Subcutaneous abdominal adipose tissue (tissue), 5 donors: ENCODE measurements at regions not wholly inside any gene's neighbourhood (a gene's known extent, or its start where the extent isn't known, plus 50 kb on each side); places are given as distances from the start of the nearest gene placed in this dataset.
"Not testable (repeated sequence)": the region's sequence is repeated elsewhere in the genome, so short reads cannot be mapped to it uniquely, and the experiment has no call there.

Source experiments
- H3K27ac ChIP-seq: one replicate; pipeline ENCODE4 v1.7.0; 2013; ENCODE audit warnings: low read depth, mild to moderate bottlenecking, inconsistent platforms, low read length, moderate library complexity
- H3K27me3 ChIP-seq, 5 donors: one replicate each; pipeline ENCODE4 v1.7.0; 2013; ENCODE audit warnings: low read length in 5 of 5, inconsistent platforms in 1 of 5; ENCODE audit not compliant: control insufficient read depth in 5 of 5, insufficient read depth in 4 of 5
- H3K36me3 ChIP-seq, 5 donors: one replicate each; pipeline ENCODE4 v1.7.0; 2013; ENCODE audit warnings: low read length in 5 of 5; ENCODE audit not compliant: control insufficient read depth in 5 of 5, insufficient read depth in 5 of 5
- H3K4me1 ChIP-seq, 5 donors: one replicate each; pipeline ENCODE4 v1.7.0; 2013; ENCODE audit warnings: low read length in 5 of 5, mild to moderate bottlenecking in 3 of 5, moderate library complexity in 1 of 5; ENCODE audit not compliant: control insufficient read depth in 5 of 5, insufficient read depth in 5 of 5
- H3K4me3 ChIP-seq, 5 donors: one replicate each; pipeline ENCODE4 v1.7.0; 2013; ENCODE audit warnings: low read length in 5 of 5, low read depth in 1 of 5
- H3K9ac ChIP-seq, 5 donors: one replicate each; pipeline ENCODE4 v1.7.0; 2013; ENCODE audit warnings: low read length in 5 of 5, mild to moderate bottlenecking in 4 of 5, moderate library complexity in 3 of 5
- H3K9me3 ChIP-seq, 5 donors: one replicate each; pipeline ENCODE4 v1.7.0; 2013; ENCODE audit warnings: low read length in 5 of 5; ENCODE audit not compliant: control insufficient read depth in 5 of 5
- donor health status: healthy.
- donor health status: healthy.
- donor health status: healthy.
- donor health status: healthy.
- donor health status: healthy.

DNA sequence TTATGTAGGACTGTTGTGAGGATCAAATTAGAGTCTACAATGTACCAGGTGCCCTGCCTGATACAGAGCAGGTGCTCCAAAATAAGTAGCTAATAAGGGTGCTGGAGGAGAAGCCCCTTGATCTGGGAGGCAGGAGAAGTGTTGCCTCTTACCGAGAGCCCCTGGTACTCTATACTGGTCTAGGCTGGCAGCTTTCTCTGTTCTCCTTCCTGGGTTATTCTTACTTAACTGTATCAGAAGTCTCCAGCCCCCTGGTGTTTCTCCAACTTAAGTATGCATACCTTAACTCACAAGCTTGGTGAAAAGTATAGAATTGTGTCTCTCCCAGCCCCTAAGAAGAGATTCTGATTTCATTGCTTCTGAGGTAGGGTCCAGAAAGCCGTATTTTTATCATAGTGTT lies 254.9 kb downstream of the LRIG3 start:
- no peaks in the 10 kb centered on the region for H3K9me3 ChIP-seq
- no peak overlapping the region for H3K4me3 ChIP-seq
- H3K4me1 ChIP-seq: no peaks in the 10 kb centered on the region
- H3K9ac ChIP-seq: no peak overlapping the region
- no peaks in the 10 kb centered on the region for H3K36me3 ChIP-seq
- H3K27me3 ChIP-seq: no peaks in the 10 kb centered on the region
- no peak overlapping the region for H3K27ac ChIP-seq

DNA sequence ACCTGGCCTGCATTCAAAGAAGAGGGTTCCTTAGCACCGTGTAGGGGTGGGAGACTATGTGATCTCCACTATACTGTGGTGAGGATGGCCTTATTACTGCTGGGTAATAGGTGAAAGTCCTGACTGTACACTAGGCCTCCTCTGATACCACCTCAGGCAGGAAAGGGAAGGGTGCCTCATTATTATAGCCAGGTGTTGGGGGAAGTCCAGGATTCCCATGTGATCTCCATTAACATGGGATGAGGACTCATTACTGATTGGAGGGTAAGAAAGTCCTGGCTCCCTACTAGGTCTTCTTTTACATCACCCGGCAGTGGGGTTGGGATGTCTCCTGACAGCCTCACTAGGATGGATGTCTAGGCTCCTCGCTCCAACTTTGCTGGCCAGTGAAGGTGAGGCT lies 252.1 kb downstream of the LRIG3 start:
- Histone ChIP-seq H3K4me3 (no peak overlapping the region), H3K4me1 (peaks cover 0 to 9% (median 0%) of the 10 kb centered on the region in 5 donors), H3K27ac (no peak overlapping the region), H3K9ac (no peak overlapping the region), H3K36me3 (no peaks in the 10 kb centered on the region), H3K27me3 (no peaks in the 10 kb centered on the region), H3K9me3 (no peaks in the 10 kb centered on the region)

DNA sequence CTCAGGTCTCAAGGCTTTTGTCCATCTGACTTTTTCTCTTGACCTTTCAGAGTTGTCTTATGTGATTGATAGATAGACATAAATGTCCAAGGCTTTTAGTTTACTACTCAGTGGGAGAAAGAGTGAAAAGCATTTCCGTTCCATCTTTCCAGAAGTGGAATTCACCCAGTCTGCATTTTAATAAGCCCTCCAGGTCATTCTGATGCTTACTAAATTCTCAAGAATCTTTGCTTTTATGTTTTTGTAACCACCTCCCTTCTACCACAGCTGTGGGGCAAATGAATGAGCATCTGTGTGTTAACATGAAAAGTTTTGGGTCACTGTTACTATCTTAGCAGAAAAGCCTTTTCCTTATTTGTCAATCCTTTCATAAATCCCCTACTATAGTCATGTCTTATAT lies 251.4 kb downstream of the LRIG3 start:
- Histone ChIP-seq H3K27me3 (no peaks in the 10 kb centered on the region), H3K27ac (no peak overlapping the region), H3K9ac (no peak overlapping the region), H3K4me1 (peaks cover 0 to 9% (median 0%) of the 10 kb centered on the region in 5 donors), H3K9me3 (no peaks in the 10 kb centered on the region), H3K36me3 (no peaks in the 10 kb centered on the region), H3K4me3 (no peak overlapping the region)

DNA sequence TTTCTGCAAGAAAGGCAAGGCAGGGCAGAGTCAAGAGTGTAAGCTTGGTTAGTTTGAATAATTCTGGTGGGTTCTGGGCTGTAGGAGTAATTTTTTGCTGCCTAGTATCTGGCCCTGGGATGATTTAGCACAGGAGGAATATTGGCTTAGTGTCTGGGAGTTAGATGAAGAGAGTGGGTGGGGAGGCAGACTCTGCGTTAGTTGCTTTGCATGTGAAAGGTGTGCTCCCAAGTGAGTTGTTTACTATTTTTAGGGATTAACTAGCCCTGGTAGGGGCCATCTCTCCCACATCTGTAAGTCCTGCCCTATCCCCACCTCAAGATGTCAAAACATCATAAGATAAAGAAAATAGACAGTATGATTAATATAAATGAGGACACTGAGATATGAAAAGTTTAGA lies 249.7 kb downstream of the LRIG3 start:
- peaks cover 0 to 9% (median 0%) of the 10 kb centered on the region in 5 donors for H3K4me1 ChIP-seq
- no peak overlapping the region for H3K9ac ChIP-seq
- no peak overlapping the region for H3K4me3 ChIP-seq
- H3K27me3 ChIP-seq: no peaks in the 10 kb centered on the region
- H3K9me3 ChIP-seq: no peaks in the 10 kb centered on the region
- no peak overlapping the region for H3K27ac ChIP-seq
- no peaks in the 10 kb centered on the region for H3K36me3 ChIP-seq

DNA sequence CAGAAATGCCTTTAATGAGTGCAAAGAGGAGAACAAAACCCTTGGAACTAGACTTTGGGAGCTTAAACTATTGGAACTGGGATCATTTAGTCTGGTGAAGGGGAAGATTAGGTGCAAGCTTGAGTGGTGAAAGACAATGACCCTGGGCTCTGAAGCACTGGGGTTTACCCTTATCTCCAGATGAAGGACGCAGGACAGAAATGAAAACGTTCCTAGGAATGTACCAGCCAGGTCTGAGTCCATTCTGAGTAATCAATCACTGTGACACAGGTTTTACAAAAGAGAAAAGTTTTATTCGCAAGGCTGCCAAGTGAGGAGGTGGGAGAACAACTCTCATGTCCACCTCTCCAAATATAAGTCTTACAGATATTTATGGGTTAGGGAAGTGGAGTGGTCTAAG lies 249.1 kb downstream of the LRIG3 start:
- Histone ChIP-seq H3K9ac (no peak overlapping the region), H3K27ac (no peak overlapping the region), H3K36me3 (no peaks in the 10 kb centered on the region), H3K27me3 (no peaks in the 10 kb centered on the region), H3K9me3 (no peaks in the 10 kb centered on the region), H3K4me1 (peaks cover 0 to 9% (median 0%) of the 10 kb centered on the region in 5 donors), H3K4me3 (no peak overlapping the region)

DNA sequence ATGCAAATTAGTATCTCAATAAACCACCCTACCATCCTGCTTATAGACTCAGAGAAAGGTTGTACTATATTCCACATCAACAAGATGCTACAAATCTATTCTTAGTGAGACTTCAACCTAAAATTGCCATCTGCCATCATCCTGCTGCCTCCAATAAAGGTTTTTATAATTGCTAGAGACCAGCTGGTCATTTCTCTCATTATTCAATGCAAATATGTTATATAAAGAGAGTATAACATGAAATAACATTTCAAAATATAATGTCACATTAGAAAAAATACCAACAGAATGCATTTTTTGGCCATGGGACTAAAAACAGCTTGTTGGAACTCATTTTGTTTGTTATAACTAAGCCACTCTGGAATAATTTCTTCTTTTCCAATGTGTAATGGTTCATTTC lies 247.3 kb downstream of the LRIG3 start:
- no peaks in the 10 kb centered on the region for H3K27me3 ChIP-seq
- no peak overlapping the region for H3K4me3 ChIP-seq
- no peak overlapping the region for H3K9ac ChIP-seq
- H3K4me1 ChIP-seq: peaks cover 0 to 9% (median 0%) of the 10 kb centered on the region in 5 donors
- H3K36me3 ChIP-seq: no peaks in the 10 kb centered on the region
- H3K9me3 ChIP-seq: peaks cover 0 to 1% (median under 1%) of the 10 kb centered on the region in 5 donors
- H3K27ac ChIP-seq: no peak overlapping the region

DNA sequence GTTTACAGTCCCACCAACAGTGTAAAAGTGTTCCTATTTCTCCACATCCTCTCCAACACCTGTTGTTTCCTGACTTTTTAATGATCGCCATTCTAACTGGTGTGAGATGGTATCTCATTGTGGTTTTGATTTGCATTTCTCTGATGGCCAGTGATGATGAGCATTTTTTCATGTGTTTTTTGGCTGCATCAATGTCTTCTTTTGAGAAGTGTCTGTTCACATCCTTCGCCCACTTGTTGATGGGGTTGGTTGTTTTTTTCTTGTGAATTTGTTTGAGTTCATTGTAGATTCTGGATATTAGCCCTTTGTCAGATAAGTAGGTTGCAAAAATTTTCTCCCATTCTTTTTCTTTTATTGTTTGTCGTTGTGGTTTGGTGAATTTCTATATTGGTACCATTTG lies 242.5 kb downstream of the LRIG3 start:
- Histone ChIP-seq H3K9me3 (peaks cover 3 to 22% (median 19%) of the 10 kb centered on the region in 5 donors), H3K4me1 (peaks cover 0 to 10% (median 3%) of the 10 kb centered on the region in 5 donors)
- H3K4me3 ChIP-seq, H3K9ac ChIP-seq, H3K27me3 ChIP-seq, H3K36me3 ChIP-seq, H3K27ac ChIP-seq: not testable (repeated sequence)

DNA sequence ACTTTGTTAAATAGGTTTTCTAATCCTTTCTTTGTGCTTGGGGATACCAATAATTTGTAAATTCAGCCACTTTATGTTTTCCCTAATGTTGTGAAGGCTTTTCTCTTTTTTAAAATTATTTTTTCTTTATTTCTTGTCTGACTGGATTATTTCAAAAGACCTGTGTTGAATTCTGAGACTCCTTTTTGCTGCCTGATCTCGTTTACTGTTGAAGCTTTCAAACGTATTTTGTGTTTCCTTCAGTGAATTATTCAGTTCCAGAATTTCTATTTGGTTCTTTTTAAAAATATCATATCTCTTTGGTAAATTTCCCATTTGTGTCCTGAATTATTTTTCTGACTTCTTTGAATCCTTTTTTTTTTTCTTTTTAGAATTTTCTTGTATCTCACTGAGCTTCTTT lies 241.6 kb downstream of the LRIG3 start:
- Histone ChIP-seq H3K27ac (no peak overlapping the region), H3K4me1 (peaks cover 0 to 10% (median 3%) of the 10 kb centered on the region in 5 donors), H3K4me3 (no peak overlapping the region), H3K27me3 (no peaks in the 10 kb centered on the region), H3K9ac (no peak overlapping the region), H3K36me3 (no peaks in the 10 kb centered on the region), H3K9me3 (peaks cover 3 to 22% (median 19%) of the 10 kb centered on the region in 5 donors)

DNA sequence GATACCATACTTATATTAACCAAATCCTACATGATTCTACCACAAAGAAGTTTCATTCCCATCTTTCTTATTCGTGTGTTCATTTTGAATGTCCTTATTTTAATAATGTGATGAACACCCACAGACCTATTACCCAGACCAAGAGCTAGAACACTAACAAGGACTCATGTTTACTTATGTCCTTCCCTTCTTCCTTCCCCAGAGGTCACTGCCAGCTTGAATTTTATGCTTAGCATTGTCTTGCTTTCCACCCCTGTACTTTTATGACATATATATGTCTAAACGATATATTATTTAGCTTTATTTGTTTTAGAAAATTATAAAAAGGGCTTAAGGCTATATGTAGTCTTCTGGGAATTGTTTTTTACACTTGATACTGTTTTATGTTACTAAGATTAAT lies 238.6 kb downstream of the LRIG3 start:
- H3K27me3 ChIP-seq: no peaks in the 10 kb centered on the region
- no peak overlapping the region for H3K27ac ChIP-seq
- H3K4me1 ChIP-seq: peaks cover 0 to 10% (median 3%) of the 10 kb centered on the region in 5 donors
- H3K4me3 ChIP-seq: no peak overlapping the region
- no peaks in the 10 kb centered on the region for H3K36me3 ChIP-seq
- peaks cover 3 to 22% (median 19%) of the 10 kb centered on the region in 5 donors for H3K9me3 ChIP-seq
- no peak overlapping the region for H3K9ac ChIP-seq

DNA sequence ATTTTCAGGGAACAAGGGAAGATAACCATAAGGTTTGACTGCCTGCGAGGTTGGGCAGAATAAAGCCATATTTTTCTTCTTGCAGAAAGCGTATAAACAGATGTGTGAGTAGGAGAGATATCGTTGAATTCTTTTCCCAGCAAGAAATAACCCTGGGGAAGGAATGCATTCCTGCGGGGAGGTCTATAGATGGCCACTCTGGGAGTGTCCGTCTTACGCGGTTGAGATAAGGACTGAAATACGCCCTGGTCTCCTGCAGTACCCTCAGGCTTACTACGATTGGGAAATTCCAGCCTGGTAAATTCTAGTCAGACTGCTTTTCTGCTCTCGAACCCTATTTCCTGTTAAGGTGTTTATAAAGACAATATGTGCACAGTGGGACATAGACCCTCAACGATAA lies 225.0 kb downstream of the LRIG3 start:
- peaks cover 0 to 6% (median 0%) of the 10 kb centered on the region in 5 donors for H3K9me3 ChIP-seq
- no peak overlapping the region for H3K9ac ChIP-seq
- H3K27me3 ChIP-seq: no peaks in the 10 kb centered on the region
- H3K4me1 ChIP-seq: no peaks in the 10 kb centered on the region
- no peaks in the 10 kb centered on the region for H3K36me3 ChIP-seq
- H3K4me3 ChIP-seq: no peak overlapping the region
- H3K27ac ChIP-seq: no peak overlapping the region

DNA sequence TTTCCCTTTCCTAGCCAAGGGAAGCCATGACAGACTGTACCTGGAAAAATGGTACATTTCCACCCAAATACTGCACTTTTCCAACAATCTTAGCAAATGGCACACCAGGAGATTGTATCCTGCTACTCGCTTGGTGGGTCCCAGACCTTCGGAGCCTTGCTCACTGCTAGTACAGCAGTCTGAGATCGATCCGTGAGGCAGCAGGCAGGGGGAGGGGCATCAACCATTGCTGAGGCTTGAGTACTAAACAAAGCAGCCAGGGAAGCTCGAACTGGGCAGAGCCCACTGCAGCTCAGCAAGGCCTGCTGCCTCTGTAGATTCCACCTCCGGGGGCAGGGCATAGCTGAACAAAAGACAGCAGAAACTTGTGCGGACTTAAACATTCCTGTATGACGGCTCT lies 218.8 kb downstream of the LRIG3 start:
- H3K27ac ChIP-seq: no peak overlapping the region

More for the DNA sequence above, 218.8 kb downstream of the LRIG3 start:
- Histone ChIP-seq H3K27me3 (no peaks in the 10 kb centered on the region), H3K9me3 (peaks cover 0 to 1% (median 0%) of the 10 kb centered on the region in 5 donors), H3K9ac (no peak overlapping the region), H3K4me1 (peaks cover 0 to 10% (median 6%) of the 10 kb centered on the region in 5 donors), H3K4me3 (no peak overlapping the region), H3K36me3 (no peaks in the 10 kb centered on the region)
